IMR-90 (cell line): ENCODE measurements at regions not wholly inside any gene's neighbourhood (a gene's known extent, or its start where the extent isn't known, plus 50 kb on each side); places are given as distances from the start of the nearest gene placed in this dataset.

Source experiments
- ATAC-seq: fragments of 200-7000 bp; cut with Tn5 transposase; 2 replicates; pipeline ENCODE4 v1.9.1; 2020; ENCODE audit warnings: low read depth, mild to moderate bottlenecking, moderate library complexity
- BruUV-seq: library from RNA; stranded (reverse); fragments of 400-500 nt; replicated peaks from 2 replicates; lab custom pipeline; 2021; lab: Mats Ljungman, UMichigan
- CTCF ChIA-PET: fragments of 300-600 bp; formaldehyde crosslinking; extraction: SDS; loops from one replicate; lab custom pipeline; 2021; ENCODE audit warnings: antibody characterized with exemption; lab: Yijun Ruan, JAX
- POLR2A ChIA-PET: fragments of 300-600 bp; sonication (Branson Sonifier 250); formaldehyde crosslinking; loops from one replicate; lab custom pipeline; 2022; ENCODE audit warnings: antibody characterized with exemption; ENCODE audit not compliant: unreplicated experiment; lab: Charles Lee
- DNase-seq: peaks from one replicate; pipeline ENCODE4 v3.0.0; 2013
- H2AFZ ChIP-seq: replicated peaks from 2 replicates; pipeline ENCODE3; 2013; ENCODE audit warnings: low read length, mild to moderate bottlenecking; ENCODE audit not compliant: poor library complexity
- H2AK5ac ChIP-seq: 2 replicates; pipeline ENCODE4 v1.6.1; 2013; ENCODE audit warnings: low read depth, low read length, inconsistent platforms
- H2AK9ac ChIP-seq: replicated peaks from 2 replicates; pipeline ENCODE3; 2013; ENCODE audit warnings: mild to moderate bottlenecking, low read depth, low read length, moderate library complexity; ENCODE audit not compliant: poor library complexity
- H2BK120ac ChIP-seq: 2 replicates; pipeline ENCODE4 v1.6.1; 2013; ENCODE audit warnings: low read depth, low read length, inconsistent platforms
- H2BK15ac ChIP-seq: 3 replicates; pipeline ENCODE4 v1.6.1; 2013; ENCODE audit warnings: low read depth, low read length, inconsistent platforms
- H2BK20ac ChIP-seq: 2 replicates; pipeline ENCODE4 v1.6.1; 2013; ENCODE audit warnings: low read depth, mild to moderate bottlenecking, inconsistent platforms, low read length, moderate library complexity
- H2BK5ac ChIP-seq: 2 replicates; pipeline ENCODE4 v1.6.1; 2013; ENCODE audit warnings: mild to moderate bottlenecking, low read depth, low read length, inconsistent platforms; ENCODE audit not compliant: poor library complexity, severe bottlenecking
- H3K14ac ChIP-seq: replicated peaks from 2 replicates; pipeline ENCODE4 v1.6.1; 2013; ENCODE audit warnings: low read depth, low read length, inconsistent platforms
- H3K18ac ChIP-seq: 2 replicates; pipeline ENCODE4 v1.6.1; 2013; ENCODE audit warnings: low read depth, low read length, control low read depth
- H3K23ac ChIP-seq: 2 replicates; pipeline ENCODE4 v1.6.1; 2013; ENCODE audit warnings: low read depth, low read length, inconsistent platforms
- H3K27ac ChIP-seq: 2 replicates; pipeline ENCODE4 v1.5.1; 2013; ENCODE audit warnings: mild to moderate bottlenecking, control low read depth, low read length; ENCODE audit not compliant: insufficient read depth
- H3K27me3 ChIP-seq: 2 replicates; pipeline ENCODE4 v1.6.1; 2013; ENCODE audit warnings: low read length; ENCODE audit not compliant: control insufficient read depth, insufficient read depth
- H3K36me3 ChIP-seq: 2 replicates; pipeline ENCODE4 v1.6.1; 2013; ENCODE audit warnings: low read length, mixed read lengths; ENCODE audit not compliant: control insufficient read depth, insufficient read depth
- H3K4ac ChIP-seq: 2 replicates; pipeline ENCODE4 v1.6.1; 2013; ENCODE audit warnings: low read depth, low read length, inconsistent platforms
- H3K4me1 ChIP-seq: 2 replicates; pipeline ENCODE4 v1.6.1; 2013; ENCODE audit warnings: low read length, mixed read lengths; ENCODE audit not compliant: control insufficient read depth, insufficient read depth
- H3K4me2 ChIP-seq: 2 replicates; pipeline ENCODE4 v1.6.1; 2013; ENCODE audit warnings: low read depth, mild to moderate bottlenecking, control low read depth, low read length, moderate library complexity
- H3K4me3 ChIP-seq: 2 replicates; pipeline ENCODE4 v1.5.1; 2013; ENCODE audit warnings: low read depth, mild to moderate bottlenecking, control low read depth, low read length, moderate library complexity; ENCODE audit not compliant: insufficient read depth
- H3K56ac ChIP-seq: 2 replicates; pipeline ENCODE4 v1.6.1; 2013; ENCODE audit warnings: low read length, inconsistent platforms; ENCODE audit not compliant: insufficient read depth; ENCODE audit errors: extremely low read depth
- H3K79me1 ChIP-seq, 2 experiments: 2 replicates each; pipeline ENCODE4 v1.6.1; 2013; ENCODE audit warnings: low read length in 2 of 2, inconsistent platforms in 1 of 2, low read depth in 1 of 2
- H3K9ac ChIP-seq: 2 replicates; pipeline ENCODE4 v1.6.1; 2013; ENCODE audit warnings: low read depth, low read length, control low read depth
- H3K9me1 ChIP-seq: 2 replicates; pipeline ENCODE4 v1.6.1; 2013; ENCODE audit warnings: low read length, inconsistent platforms; ENCODE audit not compliant: insufficient read depth
- H3K9me3 ChIP-seq: 2 replicates; pipeline ENCODE4 v1.6.1; 2013; ENCODE audit warnings: low read length; ENCODE audit not compliant: control insufficient read depth, insufficient read depth
- H4K20me1 ChIP-seq: 2 replicates; pipeline ENCODE4 v1.6.1; 2013; ENCODE audit warnings: low read length, inconsistent platforms; ENCODE audit not compliant: insufficient read depth
- H4K5ac ChIP-seq: 2 replicates; pipeline ENCODE4 v1.6.1; 2013; ENCODE audit warnings: mild to moderate bottlenecking, low read depth, low read length, control low read depth
- H4K8ac ChIP-seq, 2 experiments: 2 replicates each; pipeline ENCODE4 v1.6.1; 2013; ENCODE audit warnings: low read depth in 2 of 2, low read length in 2 of 2, control low read depth in 1 of 2, inconsistent platforms in 1 of 2
- H4K91ac ChIP-seq: 2 replicates; pipeline ENCODE4 v1.6.1; 2013; ENCODE audit warnings: low read depth, low read length, inconsistent platforms; ENCODE audit not compliant: insufficient read depth
- BHLHE40 ChIP-seq: fragments of 150-350 bp; IDR thresholded peaks from 2 replicates; pipeline ENCODE4 v1.6.1; 2016; ENCODE audit warnings: mild to moderate bottlenecking, low read depth, low read length
- CEBPB ChIP-seq: IDR thresholded peaks from 2 replicates; pipeline ENCODE4 v1.6.1; 2012; ENCODE audit warnings: low read depth, low read length, improper control_type of control experiment
- CHD1 ChIP-seq: IDR thresholded peaks from 2 replicates; pipeline ENCODE4 v1.6.1; 2012; ENCODE audit warnings: low read depth, low read length, improper control_type of control experiment
- CTCF ChIP-seq: conservative IDR thresholded peaks from 2 replicates; pipeline ENCODE4 v1.5.1; 2012; ENCODE audit warnings: mild to moderate bottlenecking, low read depth, low read length, improper control_type of control experiment
- MAFK ChIP-seq: IDR thresholded peaks from 2 replicates; pipeline ENCODE4 v1.6.1; 2012; ENCODE audit warnings: low read depth, low read length, improper control_type of control experiment
- MAZ ChIP-seq: IDR thresholded peaks from 2 replicates; pipeline ENCODE4 v1.6.1; 2012; ENCODE audit warnings: low read depth, mild to moderate bottlenecking, low read length, improper control_type of control experiment, moderate library complexity, borderline replicate concordance
- MXI1 ChIP-seq: IDR thresholded peaks from 2 replicates; pipeline ENCODE4 v1.6.1; 2012; ENCODE audit warnings: low read depth, mild to moderate bottlenecking, low read length, moderate library complexity, borderline replicate concordance
- NFE2L2 ChIP-seq: fragments of 150-350 bp; IDR thresholded peaks from 2 replicates; pipeline ENCODE4 v1.6.1; 2016; ENCODE audit warnings: low read depth, mild to moderate bottlenecking, low read length
- POLR2A ChIP-seq: IDR thresholded peaks from 2 replicates; pipeline ENCODE4 v1.6.1; 2012; ENCODE audit warnings: mild to moderate bottlenecking, low read depth, low read length
- RAD21 ChIP-seq: IDR thresholded peaks from 2 replicates; pipeline ENCODE4 v1.6.1; 2012; ENCODE audit warnings: low read length, improper control_type of control experiment
- RCOR1 ChIP-seq: IDR thresholded peaks from 2 replicates; pipeline ENCODE4 v1.6.1; 2012; ENCODE audit warnings: mild to moderate bottlenecking, low read length, improper control_type of control experiment; ENCODE audit not compliant: insufficient replicate concordance
- RFX5 ChIP-seq: IDR thresholded peaks from 2 replicates; pipeline ENCODE4 v1.8.0; 2012; ENCODE audit warnings: low read depth, mild to moderate bottlenecking, low read length, moderate library complexity
- SMC3 ChIP-seq: fragments of 150-350 bp; IDR thresholded peaks from 2 replicates; pipeline ENCODE4 v1.6.1; 2016; ENCODE audit warnings: low read depth, mild to moderate bottlenecking, antibody characterized with exemption, low read length, moderate library complexity
- USF2 ChIP-seq: fragments of 150-350 bp; IDR thresholded peaks from 2 replicates; pipeline ENCODE4 v1.6.1; 2017; ENCODE audit warnings: mild to moderate bottlenecking, antibody characterized with exemption, low read length, low read depth
- WGBS, 2 experiments: methylation state at CpG; one replicate each; pipeline versions ENCODE4 v1.1.5 to v1.1.7; 2013; ENCODE audit warnings: missing lambda C conversion rate in 2 of 2; ENCODE audit not compliant: insufficient read length in 1 of 2; ENCODE audit errors: extremely low coverage in 2 of 2; 5-methylcytosine and 5-hydroxymethylcytosine counted together
- dilution Hi-C: fragments of 300-500 bp; cut with HindIII; formaldehyde crosslinking; loops from one replicate; pipeline ENCODE4 v1.14.3; 2018; ENCODE audit warnings: low sequenced_read_pairs; ENCODE audit not compliant: unreplicated experiment
- in situ Hi-C: fragments of 300-500 bp; cut with MboI; formaldehyde crosslinking; loops from 3 replicates; pipeline ENCODE4 v1.14.3; 2019; ENCODE audit warnings: low sequenced_read_pairs, inconsistent platforms, mixed read lengths
- intact Hi-C: fragments of 100-400 bp; cut with micrococcal nuclease; formaldehyde crosslinking; loops from 2 replicates; pipeline ENCODE4 v1.10.0; 2022
- TF ChIP-seq, protein P1 (sequence below): fragments of 150-350 bp; IDR thresholded peaks from 2 replicates; pipeline ENCODE4 v1.6.1; 2016; ENCODE audit warnings: low read depth, mild to moderate bottlenecking, low read length, moderate library complexity, borderline replicate concordance

- Histone ChIP-seq H3K4me2 (no peak overlapping the region), H3K4me3 (no peak overlapping the region), H2BK15ac (no peak overlapping the region), H2AK9ac (no peak overlapping the region), H3K27ac (no peak overlapping the region), H3K79me1 (no peaks in the 10 kb centered on the region), H3K9me3 (no peaks in the 10 kb centered on the region), H3K18ac (no peak overlapping the region), H4K5ac (no peak overlapping the region), H4K20me1 (no peaks in the 10 kb centered on the region), H3K4me1 (no peaks in the 10 kb centered on the region), H3K56ac (no peak overlapping the region), H4K8ac (no peak overlapping the region), H3K23ac (no peak overlapping the region), H3K14ac (no peak overlapping the region), H3K9ac (no peak overlapping the region), H2BK5ac (no peak overlapping the region), H2AFZ (no peak overlapping the region), H3K27me3 (no peaks in the 10 kb centered on the region), H3K4ac (no peak overlapping the region), H3K9me1 (no peaks in the 10 kb centered on the region), H2BK20ac (no peak overlapping the region), H2AK5ac (no peak overlapping the region), H2BK120ac (no peak overlapping the region), H3K36me3 (no peaks in the 10 kb centered on the region), H4K91ac (no peak overlapping the region)
- no peak for DNase-seq
- BruUV-seq = no TSS peak
- CTCF ChIA-PET = no interaction called here
- no peak for TF ChIP-seq RCOR1
- TF ChIP-seq SMC3 = no peak
- TF ChIP-seq RAD21 = no peak
- no peak for TF ChIP-seq BHLHE40
- TF ChIP-seq MAZ = no peak
- no peak for TF ChIP-seq RFX5
- TF ChIP-seq MXI1 = no peak
- TF ChIP-seq CTCF = no peak
- TF ChIP-seq CHD1 = no peak
- TF ChIP-seq, protein P1, sequence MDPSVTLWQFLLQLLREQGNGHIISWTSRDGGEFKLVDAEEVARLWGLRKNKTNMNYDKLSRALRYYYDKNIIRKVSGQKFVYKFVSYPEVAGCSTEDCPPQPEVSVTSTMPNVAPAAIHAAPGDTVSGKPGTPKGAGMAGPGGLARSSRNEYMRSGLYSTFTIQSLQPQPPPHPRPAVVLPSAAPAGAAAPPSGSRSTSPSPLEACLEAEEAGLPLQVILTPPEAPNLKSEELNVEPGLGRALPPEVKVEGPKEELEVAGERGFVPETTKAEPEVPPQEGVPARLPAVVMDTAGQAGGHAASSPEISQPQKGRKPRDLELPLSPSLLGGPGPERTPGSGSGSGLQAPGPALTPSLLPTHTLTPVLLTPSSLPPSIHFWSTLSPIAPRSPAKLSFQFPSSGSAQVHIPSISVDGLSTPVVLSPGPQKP = no peak
- TF ChIP-seq USF2 = no peak
- TF ChIP-seq MAFK = no peak
- TF ChIP-seq NFE2L2 = no peak
- no peak for TF ChIP-seq CEBPB
- TF ChIP-seq POLR2A = no peak
- in situ Hi-C loops = loop anchor here (10.0 kb wide), 1 partner anchor 58 kb away; no protein-coding TSS in a partner anchor
- dilution Hi-C loops = no loop called here
- ATAC-seq = no peak
- intact Hi-C loops = no loop called here
- POLR2A ChIA-PET = no interaction called here
- WGBS, 2 experiments = no CpG with 5 or more reads among the region's 5 CpGs
Measured at GRCh38 chr7:124557101-124557500, 208.5 kb downstream of the GPR37 start.
